Testis (tissue), 2 donors: ENCODE measurements at regions not wholly inside any gene's neighbourhood (a gene's known extent, or its start where the extent isn't known, plus 50 kb on each side); places are given as distances from the start of the nearest gene placed in this dataset.

Experiments used
- DNase-seq: peaks from one replicate; pipeline ENCODE4 v3.0.0-alpha.2; 2019
- H3K27ac ChIP-seq, 2 donors: fragments of 200-600 bp; sonication (generic); one replicate each; pipeline ENCODE4 v1.5.1; 2019
- H3K27me3 ChIP-seq: fragments of 200-600 bp; sonication (generic); one replicate; pipeline ENCODE4 v1.5.1; 2019
- H3K36me3 ChIP-seq: fragments of 200-600 bp; sonication (generic); one replicate; pipeline ENCODE4 v1.5.1; 2017; ENCODE audit warnings: low read depth; ENCODE audit errors: missing control alignments
- H3K4me1 ChIP-seq: fragments of 200-600 bp; sonication (generic); one replicate; pipeline ENCODE4 v1.5.1; 2019
- H3K4me3 ChIP-seq, 2 donors: fragments of 200-600 bp; sonication (generic); one replicate each; pipeline ENCODE4 v1.5.1; 2017 to 2019
- H3K9me3 ChIP-seq: fragments of 200-600 bp; sonication (generic); one replicate; pipeline ENCODE4 v1.5.1; 2017
- CTCF ChIP-seq, 3 experiments: fragments of 450-650 bp in 2 of 3; fragments of 200-600 bp in 1 of 3; sonication (generic) in 1 of 3; IDR thresholded peaks; one replicate each; pipeline ENCODE4 v1.5.1; 2016 to 2019; ENCODE audit warnings: antibody characterized with exemption in 3 of 3, mild to moderate bottlenecking in 2 of 3, moderate library complexity in 1 of 3
- POLR2A ChIP-seq: fragments of 450-650 bp; IDR thresholded peaks from one replicate; pipeline ENCODE4 v1.6.1; 2017; ENCODE audit warnings: antibody characterized with exemption, mild to moderate bottlenecking, moderate library complexity
- WGBS, 2 donors: methylation state at CpG; one replicate each; pipeline ENCODE4 v1.1.5; 2018; 5-methylcytosine and 5-hydroxymethylcytosine counted together
- intact Hi-C: fragments of 100-400 bp; cut with DNase I; formaldehyde crosslinking; loops from one replicate; pipeline ENCODE4 v1.15.1; 2023; ENCODE audit warnings: low total_unique reads

GRCh38 chr2:121862286-121862685 is 106.8 kb downstream of the TSN start:
- no peak for DNase-seq
- H3K4me3 ChIP-seq, result no peak overlapping the region
- no peaks in the 10 kb centered on the region for H3K4me1 ChIP-seq
- H3K36me3 ChIP-seq, result no peaks in the 10 kb centered on the region
- TF ChIP-seq POLR2A, result no peak
- TF ChIP-seq CTCF (IDR thresholded peaks at IDR 0.05), result no peak
- 91 to 92% methylated on average over 4 of the region's 4 CpGs for WGBS, 2 donors
- intact Hi-C loops, result no loop called here
- no peak overlapping the region for H3K27ac ChIP-seq
- no peaks in the 10 kb centered on the region for H3K27me3 ChIP-seq
- H3K9me3 ChIP-seq, result no peaks in the 10 kb centered on the region

DNA sequence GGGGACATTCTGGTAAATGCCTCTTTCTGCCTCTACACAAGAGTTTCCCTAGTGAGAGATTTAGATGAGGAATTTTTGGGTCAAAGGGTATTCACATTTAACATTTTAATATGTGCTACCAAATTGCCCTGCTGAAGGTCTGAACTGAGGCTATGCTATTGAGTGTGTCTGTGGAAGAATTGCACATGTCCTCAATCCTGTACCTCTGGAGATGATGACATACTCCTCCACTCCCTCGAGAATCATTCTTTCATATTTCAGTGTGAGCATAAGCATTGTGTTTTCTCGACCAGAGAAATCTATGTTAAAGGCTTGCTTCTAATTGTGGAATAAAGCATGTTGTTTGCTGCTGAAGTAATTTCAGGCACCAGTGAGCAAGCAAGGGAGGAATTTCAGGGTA is 110.5 kb downstream of the TSN start:
- no peak for DNase-seq
- no peak overlapping the region for H3K27ac ChIP-seq
- WGBS, 2 donors, result 73 to 82% methylated on average over 1 to 2 of the region's 2 CpGs
- TF ChIP-seq CTCF (IDR thresholded peaks at IDR 0.05) (no peak), POLR2A (no peak)
- no peaks in the 10 kb centered on the region for H3K9me3 ChIP-seq
- H3K36me3 ChIP-seq, result no peaks in the 10 kb centered on the region
- H3K27me3 ChIP-seq, result no peaks in the 10 kb centered on the region
- intact Hi-C loops, result no loop called here
- no peaks in the 10 kb centered on the region for H3K4me1 ChIP-seq
- H3K4me3 ChIP-seq, result no peak overlapping the region

- Histone ChIP-seq H3K27me3 (no peaks in the 10 kb centered on the region), H3K4me1 (no peaks in the 10 kb centered on the region), H3K4me3 (no peak overlapping the region), H3K27ac (no peak overlapping the region), H3K36me3 (no peaks in the 10 kb centered on the region), H3K9me3 (no peaks in the 10 kb centered on the region)
- WGBS, 2 donors, result 96 to 98% methylated on average over 6 of the region's 6 CpGs
- DNase-seq, result no peak
- intact Hi-C loops, result no loop called here
- TF ChIP-seq POLR2A (no peak), CTCF (IDR thresholded peaks at IDR 0.05) (no peak)
These were observed 111.3 kb downstream of the TSN start for GRCh38 chr2:121866789-121867188.

DNA sequence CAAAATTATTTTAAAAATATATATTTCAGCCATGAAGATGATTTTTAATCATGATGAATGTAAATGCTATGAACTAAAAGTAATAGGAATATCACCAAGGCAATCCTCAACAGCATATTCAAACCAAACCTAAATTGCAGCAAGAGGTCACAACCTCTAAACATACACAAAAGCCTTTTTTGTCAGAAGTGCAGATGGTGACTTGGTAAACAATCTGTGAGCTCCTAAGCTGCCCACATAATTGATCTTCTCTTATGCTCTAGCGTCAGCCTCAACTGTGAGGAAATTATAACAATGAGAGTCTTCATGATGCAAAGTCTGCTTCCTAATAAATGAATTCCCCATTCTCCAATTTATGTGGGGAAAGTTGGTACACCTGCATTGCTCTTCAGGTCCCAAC is 113.2 kb downstream of the TSN start:
- H3K27me3 ChIP-seq, result no peaks in the 10 kb centered on the region
- H3K4me3 ChIP-seq, result no peak overlapping the region
- H3K9me3 ChIP-seq, result no peaks in the 10 kb centered on the region
- no peaks in the 10 kb centered on the region for H3K4me1 ChIP-seq
- no peak for DNase-seq
- H3K27ac ChIP-seq, result no peak overlapping the region
- TF ChIP-seq CTCF (IDR thresholded peaks at IDR 0.05) (no peak), POLR2A (no peak)
- no peaks in the 10 kb centered on the region for H3K36me3 ChIP-seq
- 90 to 94% methylated on average over 1 of the region's 1 CpG for WGBS, 2 donors
- intact Hi-C loops, result no loop called here

DNA sequence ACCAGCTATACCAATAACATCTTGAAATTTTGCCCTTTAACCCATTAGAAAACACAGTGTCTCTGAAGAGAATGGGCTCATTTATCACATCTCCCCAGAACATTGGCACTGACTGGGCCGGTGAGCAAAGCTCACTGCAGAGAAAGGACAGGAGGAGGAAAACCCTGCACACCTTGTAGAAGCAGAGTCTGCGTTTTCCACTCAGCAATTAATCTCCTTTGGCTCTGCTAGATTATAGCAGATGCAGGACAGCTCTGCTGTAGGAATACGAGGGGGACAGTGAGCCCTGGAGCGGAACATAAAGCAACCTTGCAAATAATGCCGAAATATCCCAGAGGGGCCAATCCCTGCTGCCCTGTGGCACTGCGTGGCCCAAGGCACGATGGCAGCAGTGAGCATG is 113.9 kb downstream of the TSN start:
- H3K4me1 ChIP-seq, result no peaks in the 10 kb centered on the region
- no peak overlapping the region for H3K27ac ChIP-seq
- H3K36me3 ChIP-seq, result no peaks in the 10 kb centered on the region
- no peak for DNase-seq
- H3K4me3 ChIP-seq, result no peak overlapping the region
- H3K9me3 ChIP-seq, result no peaks in the 10 kb centered on the region
- H3K27me3 ChIP-seq, result no peaks in the 10 kb centered on the region
- intact Hi-C loops, result no loop called here
- WGBS, 2 donors, result 79 to 83% methylated on average over 7 of the region's 7 CpGs
- TF ChIP-seq POLR2A (no peak), CTCF (IDR thresholded peaks at IDR 0.05) (no peak)
